H7 (cell line): ENCODE measurements at regions not wholly inside any gene's neighbourhood (a gene's known extent, or its start where the extent isn't known, plus 50 kb on each side); places are given as distances from the start of the nearest gene placed in this dataset.
A peak's percentile ranks its signal among the peaks of the same experiment; 100 is the strongest.

Source experiments
- DNase-seq: peaks from one replicate; pipeline ENCODE4 v3.0.0; 2012
- H3K27me3 ChIP-seq: 2 replicates; pipeline ENCODE4 v1.6.0; 2011; ENCODE audit warnings: mild to moderate bottlenecking, low read length; ENCODE audit not compliant: control insufficient read depth, insufficient read depth
- H3K36me3 ChIP-seq: replicated peaks from 2 replicates; pipeline ENCODE4 v1.5.1; 2011; ENCODE audit warnings: low read length; ENCODE audit not compliant: control insufficient read depth, insufficient read depth
- H3K4me3 ChIP-seq: 2 replicates; pipeline ENCODE4 v1.5.1; 2011; ENCODE audit warnings: low read depth, mild to moderate bottlenecking, control low read depth, low read length, moderate library complexity; ENCODE audit not compliant: insufficient read depth

GRCh38 chr7:51680594-51681399 lies 364.2 kb upstream of the COBL start:
- no peaks in the 10 kb centered on the region for H3K27me3 ChIP-seq
- no peak for DNase-seq
- H3K4me3 ChIP-seq: no peak overlapping the region
- no peaks in the 10 kb centered on the region for H3K36me3 ChIP-seq

GRCh38 chr7:51679358-51679757 lies 362.7 kb upstream of the COBL start:
- Histone ChIP-seq H3K36me3 (no peaks in the 10 kb centered on the region), H3K27me3 (no peaks in the 10 kb centered on the region), H3K4me3 (no peak overlapping the region)
- DNase-seq: no peak

- Histone ChIP-seq H3K4me3 (no peak overlapping the region), H3K27me3 (no peaks in the 10 kb centered on the region), H3K36me3 (no peaks in the 10 kb centered on the region)
- DNase-seq: no peak
Measured at GRCh38 chr7:51666751-51667150, 350.1 kb upstream of the COBL start.

- H3K4me3 ChIP-seq: no peak overlapping the region
- H3K27me3 ChIP-seq: no peaks in the 10 kb centered on the region
- no peaks in the 10 kb centered on the region for H3K36me3 ChIP-seq
- DNase-seq: no peak
Measured at GRCh38 chr7:51666266-51666665, 349.7 kb upstream of the COBL start.

- no peak for DNase-seq
- no peaks in the 10 kb centered on the region for H3K27me3 ChIP-seq
- H3K4me3 ChIP-seq: no peak overlapping the region
- no peaks in the 10 kb centered on the region for H3K36me3 ChIP-seq
Measured at GRCh38 chr7:51665045-51665780, 348.6 kb upstream of the COBL start.

GRCh38 chr7:51660516-51660915 lies 343.9 kb upstream of the COBL start:
- Histone ChIP-seq H3K4me3 (no peak overlapping the region), H3K27me3 (no peaks in the 10 kb centered on the region), H3K36me3 (no peaks in the 10 kb centered on the region)
- DNase-seq: no peak

GRCh38 chr7:51658684-51659083 lies 342.1 kb upstream of the COBL start:
- Histone ChIP-seq H3K36me3 (no peaks in the 10 kb centered on the region), H3K4me3 (no peak overlapping the region), H3K27me3 (no peaks in the 10 kb centered on the region)
- no peak for DNase-seq

GRCh38 chr7:51647931-51648351 lies 331.3 kb upstream of the COBL start:
- no peaks in the 10 kb centered on the region for H3K27me3 ChIP-seq
- no peak overlapping the region for H3K4me3 ChIP-seq
- DNase-seq: no peak
- no peaks in the 10 kb centered on the region for H3K36me3 ChIP-seq

- DNase-seq: no peak
- no peak overlapping the region for H3K4me3 ChIP-seq
- H3K36me3 ChIP-seq: no peaks in the 10 kb centered on the region
- H3K27me3 ChIP-seq: no peaks in the 10 kb centered on the region
Measured at GRCh38 chr7:51647486-51647885, 330.9 kb upstream of the COBL start.

- no peaks in the 10 kb centered on the region for H3K27me3 ChIP-seq
- no peaks in the 10 kb centered on the region for H3K36me3 ChIP-seq
- no peak overlapping the region for H3K4me3 ChIP-seq
- DNase-seq: peak; percentile 41
Measured at GRCh38 chr7:51645702-51646298, 329.2 kb upstream of the COBL start.

GRCh38 chr7:51645255-51645654 lies 328.6 kb upstream of the COBL start:
- DNase-seq: peak; percentile 50
- H3K36me3 ChIP-seq: no peaks in the 10 kb centered on the region
- no peaks in the 10 kb centered on the region for H3K27me3 ChIP-seq

GRCh38 chr7:51644216-51644615 lies 327.6 kb upstream of the COBL start:
- no peaks in the 10 kb centered on the region for H3K36me3 ChIP-seq
- no peak overlapping the region for H3K4me3 ChIP-seq
- DNase-seq: no peak
- H3K27me3 ChIP-seq: no peaks in the 10 kb centered on the region

More at GRCh38 chr7:51645255-51645654, 328.6 kb upstream of the COBL start:
- no peak overlapping the region for H3K4me3 ChIP-seq

GRCh38 chr7:51640841-51641240 lies 324.2 kb upstream of the COBL start:
- DNase-seq: no peak
- no peak overlapping the region for H3K4me3 ChIP-seq
- no peaks in the 10 kb centered on the region for H3K27me3 ChIP-seq
- no peaks in the 10 kb centered on the region for H3K36me3 ChIP-seq

- no peak for DNase-seq
- Histone ChIP-seq H3K4me3 (no peak overlapping the region), H3K27me3 (no peaks in the 10 kb centered on the region; the same call in 1 of the 2 replicates), H3K36me3 (no peaks in the 10 kb centered on the region)
Measured at GRCh38 chr7:51639661-51640334, 323.2 kb upstream of the COBL start.
